HUES6 (cell line): ENCODE measurements at regions not wholly inside any gene's neighbourhood (a gene's known extent, or its start where the extent isn't known, plus 50 kb on each side); places are given as distances from the start of the nearest gene placed in this dataset.

Source experiments
- H3K27ac ChIP-seq: 2 replicates; pipeline ENCODE4 v1.7.0; 2013; ENCODE audit warnings: low read depth, mild to moderate bottlenecking, low read length, inconsistent platforms
- H3K27me3 ChIP-seq: 2 replicates; pipeline ENCODE4 v1.6.1; 2013; ENCODE audit warnings: low read length; ENCODE audit not compliant: control insufficient read depth, insufficient read depth
- H3K36me3 ChIP-seq: 2 replicates; pipeline ENCODE4 v1.6.1; 2013; ENCODE audit warnings: low read length; ENCODE audit not compliant: control insufficient read depth, insufficient read depth
- H3K4me1 ChIP-seq: 2 replicates; pipeline ENCODE4 v1.6.1; 2013; ENCODE audit warnings: low read length; ENCODE audit not compliant: control insufficient read depth, insufficient read depth
- H3K4me3 ChIP-seq: 2 replicates; pipeline ENCODE4 v1.5.1; 2013; ENCODE audit warnings: low read depth, low read length
- H3K9ac ChIP-seq: one replicate; pipeline ENCODE4 v1.6.1; 2013; ENCODE audit warnings: mild to moderate bottlenecking, low read length
- H3K9me3 ChIP-seq: 2 replicates; pipeline ENCODE4 v1.6.1; 2013; ENCODE audit warnings: low read depth, low read length; ENCODE audit not compliant: control insufficient read depth, insufficient read depth

GRCh38 chr1:14373081-14373758 is 225.3 kb upstream of the KAZN start:
- Histone ChIP-seq H3K4me3 (no peak overlapping the region), H3K9me3 (no peaks in the 10 kb centered on the region), H3K9ac (no peak overlapping the region), H3K27ac (no peak overlapping the region), H3K27me3 (peaks cover 28% of the 10 kb centered on the region), H3K4me1 (peaks cover 18% of the 10 kb centered on the region), H3K36me3 (no peaks in the 10 kb centered on the region)

- H3K27ac ChIP-seq = no peak overlapping the region
- H3K4me3 ChIP-seq = no peak overlapping the region
- H3K36me3 ChIP-seq = no peaks in the 10 kb centered on the region
- H3K27me3 ChIP-seq = peaks cover 9% of the 10 kb centered on the region
- H3K9me3 ChIP-seq = no peaks in the 10 kb centered on the region
- peaks cover 10% of the 10 kb centered on the region; the same call in 1 of the 2 replicates for H3K4me1 ChIP-seq
- H3K9ac ChIP-seq = no peak overlapping the region
These were observed 223.3 kb upstream of the KAZN start for GRCh38 chr1:14375226-14375625.

- Histone ChIP-seq H3K4me3 (no peak overlapping the region), H3K9ac (no peak overlapping the region), H3K27me3 (peaks cover 3% of the 10 kb centered on the region), H3K9me3 (no peaks in the 10 kb centered on the region), H3K4me1 (peaks cover 3% of the 10 kb centered on the region; the same call in 1 of the 2 replicates), H3K27ac (no peak overlapping the region), H3K36me3 (no peaks in the 10 kb centered on the region)
These were observed 221.1 kb upstream of the KAZN start for GRCh38 chr1:14377386-14377785.

- H3K27ac ChIP-seq = no peak overlapping the region
- H3K27me3 ChIP-seq = no peaks in the 10 kb centered on the region; the same call in none of the 2 replicates
- no peaks in the 10 kb centered on the region for H3K9me3 ChIP-seq
- H3K36me3 ChIP-seq = no peaks in the 10 kb centered on the region
- H3K9ac ChIP-seq = no peak overlapping the region
- no peak overlapping the region for H3K4me3 ChIP-seq
- H3K4me1 ChIP-seq = no peaks in the 10 kb centered on the region
These were observed 218.1 kb upstream of the KAZN start for GRCh38 chr1:14380408-14380807.

- no peaks in the 10 kb centered on the region for H3K4me1 ChIP-seq
- H3K27me3 ChIP-seq = peaks cover 11% of the 10 kb centered on the region
- H3K36me3 ChIP-seq = no peaks in the 10 kb centered on the region
- H3K27ac ChIP-seq = no peak overlapping the region
- no peak overlapping the region for H3K4me3 ChIP-seq
- H3K9me3 ChIP-seq = peaks cover 10% of the 10 kb centered on the region; the same call in 1 of the 2 replicates
- H3K9ac ChIP-seq = no peak overlapping the region
These were observed 207.7 kb upstream of the KAZN start for GRCh38 chr1:14390816-14391215.

- no peaks in the 10 kb centered on the region for H3K36me3 ChIP-seq
- peaks cover 11% of the 10 kb centered on the region for H3K27me3 ChIP-seq
- no peak overlapping the region for H3K9ac ChIP-seq
- H3K4me1 ChIP-seq = no peaks in the 10 kb centered on the region
- peaks cover 10% of the 10 kb centered on the region; the same call in 1 of the 2 replicates for H3K9me3 ChIP-seq
- H3K27ac ChIP-seq = no peak overlapping the region
- no peak overlapping the region for H3K4me3 ChIP-seq
These were observed 206.2 kb upstream of the KAZN start for GRCh38 chr1:14392161-14392858.

- peaks cover 10% of the 10 kb centered on the region; the same call in 1 of the 2 replicates for H3K9me3 ChIP-seq
- H3K9ac ChIP-seq = no peak overlapping the region
- no peaks in the 10 kb centered on the region for H3K36me3 ChIP-seq
- no peak overlapping the region for H3K4me3 ChIP-seq
- peaks cover 11% of the 10 kb centered on the region for H3K27me3 ChIP-seq
- no peak overlapping the region for H3K27ac ChIP-seq
- H3K4me1 ChIP-seq = no peaks in the 10 kb centered on the region
These were observed 205.6 kb upstream of the KAZN start for GRCh38 chr1:14392859-14393365.

- peaks cover 27% of the 10 kb centered on the region for H3K27me3 ChIP-seq
These were observed 202.4 kb upstream of the KAZN start for GRCh38 chr1:14396100-14396499.

GRCh38 chr1:14403961-14404645 is 194.4 kb upstream of the KAZN start:
- Histone ChIP-seq H3K9me3 (no peaks in the 10 kb centered on the region), H3K36me3 (no peaks in the 10 kb centered on the region), H3K4me3 (no peak overlapping the region), H3K27ac (no peak overlapping the region), H3K9ac (no peak overlapping the region), H3K4me1 (peaks cover 20% of the 10 kb centered on the region), H3K27me3 (peaks cover 10% of the 10 kb centered on the region)

More at GRCh38 chr1:14396100-14396499, 202.4 kb upstream of the KAZN start:
- no peak overlapping the region for H3K9ac ChIP-seq
- H3K4me3 ChIP-seq = no peak overlapping the region
- H3K36me3 ChIP-seq = no peaks in the 10 kb centered on the region
- H3K4me1 ChIP-seq = no peaks in the 10 kb centered on the region
- no peaks in the 10 kb centered on the region for H3K9me3 ChIP-seq
- H3K27ac ChIP-seq = no peak overlapping the region

- Histone ChIP-seq H3K9me3 (no peaks in the 10 kb centered on the region), H3K36me3 (no peaks in the 10 kb centered on the region), H3K27me3 (peaks cover 5% of the 10 kb centered on the region; the same call in 1 of the 2 replicates), H3K4me3 (no peak overlapping the region), H3K27ac (no peak overlapping the region), H3K9ac (no peak overlapping the region), H3K4me1 (peaks cover 20% of the 10 kb centered on the region)
These were observed 193.6 kb upstream of the KAZN start for GRCh38 chr1:14404862-14405301.
